Urothelium cell line (cell line): ENCODE measurements at regions not wholly inside any gene's neighbourhood (a gene's known extent, or its start where the extent isn't known, plus 50 kb on each side); places are given as distances from the start of the nearest gene placed in this dataset.
A peak's percentile ranks its signal among the peaks of the same experiment; 100 is the strongest.

Source experiments
- DNase-seq: peaks from one replicate; pipeline ENCODE4 v3.0.0; 2011; ENCODE audit warnings: low spot score, mixed read lengths
- FAIRE-seq: peaks from 2 replicates; lab custom pipeline; 2011; peaks lifted over from hg19 to GRCh38; lab: Jason Lieb, UNC

GRCh38 chr11:116454951-116455350, 317.8 kb downstream of the BUD13 start:
- no peak for FAIRE-seq
- DNase-seq, result no peak

GRCh38 chr11:116454020-116454645, 318.7 kb downstream of the BUD13 start:
- DNase-seq (peak; percentile 40), FAIRE-seq (peak; percentile 40)

GRCh38 chr11:116452461-116452860, 320.3 kb downstream of the BUD13 start:
- FAIRE-seq (peak; percentile 46), DNase-seq (no peak)

GRCh38 chr11:116449522-116449921, 323.3 kb downstream of the BUD13 start:
- DNase-seq, result no peak
- FAIRE-seq, result no peak

GRCh38 chr11:116446048-116446941, 326.5 kb downstream of the BUD13 start:
- FAIRE-seq (no peak), DNase-seq (no peak)

GRCh38 chr11:116445108-116446047, 327.4 kb downstream of the BUD13 start:
- FAIRE-seq, result no peak
- DNase-seq, result no peak

- FAIRE-seq (no peak), DNase-seq (no peak)
These were observed 330.5 kb downstream of the BUD13 start for GRCh38 chr11:116442238-116442752.

GRCh38 chr11:116439361-116439677, 333.5 kb downstream of the BUD13 start:
- no peak for DNase-seq
- FAIRE-seq, result no peak

GRCh38 chr11:116438651-116439360, 334.0 kb downstream of the BUD13 start:
- DNase-seq (no peak), FAIRE-seq (no peak)

- FAIRE-seq (no peak), DNase-seq (no peak)
These were observed 337.8 kb downstream of the BUD13 start for GRCh38 chr11:116434986-116435385.

- FAIRE-seq (no peak), DNase-seq (no peak)
These were observed 340.5 kb downstream of the BUD13 start for GRCh38 chr11:116432301-116432700.

GRCh38 chr11:116431842-116432241, 340.9 kb downstream of the BUD13 start:
- FAIRE-seq (no peak), DNase-seq (no peak)

- FAIRE-seq (peak; percentile 35), DNase-seq (no peak)
These were observed 344.2 kb downstream of the BUD13 start for GRCh38 chr11:116428638-116428975.

GRCh38 chr11:116427903-116428637, 344.7 kb downstream of the BUD13 start:
- peak; percentile 17 for FAIRE-seq
- peak; percentile 86 for DNase-seq

GRCh38 chr11:116427337-116427902, 345.4 kb downstream of the BUD13 start:
- FAIRE-seq (no peak), DNase-seq (no peak)

- no peak for DNase-seq
- no peak for FAIRE-seq
These were observed 346.0 kb downstream of the BUD13 start for GRCh38 chr11:116426761-116427160.

- DNase-seq (peak; percentile 67), FAIRE-seq (no peak)
These were observed 348.0 kb downstream of the BUD13 start for GRCh38 chr11:116424615-116425261.

GRCh38 chr11:116422956-116423600, 349.7 kb downstream of the BUD13 start:
- no peak for DNase-seq

More at GRCh38 chr11:116422956-116423600, 349.7 kb downstream of the BUD13 start:
- no peak for FAIRE-seq
